Esophagus (tissue), 2 donors: ENCODE measurements at regions not wholly inside any gene's neighbourhood (a gene's known extent, or its start where the extent isn't known, plus 50 kb on each side); places are given as distances from the start of the nearest gene placed in this dataset.

Source experiments
- H3K27ac ChIP-seq, 2 donors: one replicate each; pipeline ENCODE4 v1.5.1; 2013; ENCODE audit warnings: low read depth in 2 of 2, mild to moderate bottlenecking in 2 of 2, inconsistent platforms in 1 of 2, low read length in 1 of 2, moderate library complexity in 1 of 2
- H3K27me3 ChIP-seq, 2 donors: one replicate each; pipeline ENCODE4 v1.6.1; 2013; ENCODE audit warnings: low read length in 2 of 2, control low read depth in 1 of 2, mild to moderate bottlenecking in 1 of 2; ENCODE audit not compliant: insufficient read depth in 2 of 2, control insufficient read depth in 1 of 2
- H3K36me3 ChIP-seq, 2 donors: one replicate each; pipeline ENCODE4 v1.6.1; 2013; ENCODE audit warnings: low read length in 1 of 2; ENCODE audit not compliant: control insufficient read depth in 2 of 2, insufficient read depth in 2 of 2
- H3K4me1 ChIP-seq, 2 donors: one replicate each; pipeline ENCODE4 v1.6.1; 2013; ENCODE audit warnings: low read length in 1 of 2; ENCODE audit not compliant: control insufficient read depth in 2 of 2, insufficient read depth in 2 of 2
- H3K4me3 ChIP-seq, 2 donors: one replicate each; pipeline ENCODE4 v1.5.1; 2013; ENCODE audit warnings: low read length in 2 of 2, mild to moderate bottlenecking in 2 of 2, low read depth in 1 of 2, moderate library complexity in 1 of 2
- H3K9me3 ChIP-seq, 2 donors: one replicate each; pipeline ENCODE4 v1.6.1; 2013; ENCODE audit warnings: mild to moderate bottlenecking in 2 of 2, low read depth in 1 of 2, low read length in 1 of 2, moderate library complexity in 1 of 2; ENCODE audit not compliant: control insufficient read depth in 2 of 2, insufficient read depth in 1 of 2
- WGBS, 2 donors: extraction: QIAGEN DNeasy Blood & Tissue Kit; methylation state at CpG; one replicate each; pipeline ENCODE4 v1.1.7; 2013; 5-methylcytosine and 5-hydroxymethylcytosine counted together
- donor health status: healthy with polysubstance abuse.
- donor health status: Bipolar disorder and iron deficiency.

GRCh38 chr7:116449441-116449840, 50.1 kb upstream of the CAV2 start:
- H3K27me3 ChIP-seq: no peaks in the 10 kb centered on the region
- no peak overlapping the region for H3K4me3 ChIP-seq
- WGBS, 2 donors: 88 to 89% methylated on average over 4 of the region's 4 CpGs
- no peaks in the 10 kb centered on the region for H3K4me1 ChIP-seq
- H3K9me3 ChIP-seq: no peaks in the 10 kb centered on the region
- H3K36me3 ChIP-seq: no peaks in the 10 kb centered on the region
- no peak overlapping the region for H3K27ac ChIP-seq
